Mesendoderm (in vitro differentiated cells): ENCODE measurements at regions not wholly inside any gene's neighbourhood (a gene's known extent, or its start where the extent isn't known, plus 50 kb on each side); places are given as distances from the start of the nearest gene placed in this dataset.

ENCODE experiments used
- DNase-seq: peaks from one replicate; pipeline ENCODE4 v3.0.0; 2013
- H2AK5ac ChIP-seq: 2 replicates; pipeline ENCODE4 v1.6.1; 2013; ENCODE audit warnings: low read length, inconsistent platforms
- H2BK120ac ChIP-seq: 2 replicates; pipeline ENCODE4 v1.6.1; 2013; ENCODE audit warnings: low read depth, mild to moderate bottlenecking, low read length, moderate library complexity, mixed read lengths
- H2BK15ac ChIP-seq: replicated peaks from 2 replicates; pipeline ENCODE4 v1.6.1; 2013; ENCODE audit warnings: low read depth, mild to moderate bottlenecking, moderate library complexity
- H2BK5ac ChIP-seq: 2 replicates; pipeline ENCODE4 v1.6.1; 2013; ENCODE audit warnings: low read length, inconsistent platforms
- H3K18ac ChIP-seq: 2 replicates; pipeline ENCODE4 v1.6.1; 2013; ENCODE audit warnings: mild to moderate bottlenecking, low read length, mixed read lengths
- H3K23ac ChIP-seq: one replicate; pipeline ENCODE4 v1.6.1; 2013; ENCODE audit warnings: low read length
- H3K27ac ChIP-seq: 2 replicates; pipeline ENCODE4 v1.5.1; 2013; ENCODE audit warnings: low read depth, mild to moderate bottlenecking, inconsistent platforms, low read length, moderate library complexity
- H3K27me3 ChIP-seq: 2 replicates; pipeline ENCODE4 v1.6.1; 2013; ENCODE audit warnings: low read length, control low read depth, mild to moderate bottlenecking, inconsistent platforms; ENCODE audit not compliant: insufficient read depth, poor library complexity
- H3K36me3 ChIP-seq: 2 replicates; pipeline ENCODE4 v1.6.1; 2013; ENCODE audit warnings: low read length, inconsistent platforms; ENCODE audit not compliant: control insufficient read depth, insufficient read depth
- H3K4ac ChIP-seq: one replicate; pipeline ENCODE4 v1.6.1; 2013; ENCODE audit warnings: low read depth, mild to moderate bottlenecking, low read length, moderate library complexity
- H3K4me1 ChIP-seq: 2 replicates; pipeline ENCODE4 v1.6.1; 2013; ENCODE audit warnings: low read depth, low read length, inconsistent platforms; ENCODE audit not compliant: control insufficient read depth
- H3K4me2 ChIP-seq: 2 replicates; pipeline ENCODE4 v1.6.1; 2013; ENCODE audit warnings: low read length
- H3K4me3 ChIP-seq: 2 replicates; pipeline ENCODE4 v1.5.1; 2013; ENCODE audit warnings: mild to moderate bottlenecking, low read length
- H3K56ac ChIP-seq: one replicate; pipeline ENCODE4 v1.6.1; 2013; ENCODE audit warnings: low read length
- H3K79me1 ChIP-seq: 2 replicates; pipeline ENCODE4 v1.6.1; 2013; ENCODE audit warnings: low read length, inconsistent platforms
- H3K79me2 ChIP-seq: 2 replicates; pipeline ENCODE4 v1.6.1; 2013; ENCODE audit warnings: mild to moderate bottlenecking, low read length; ENCODE audit not compliant: control insufficient read depth, insufficient read depth
- H3K9ac ChIP-seq: 2 replicates; pipeline ENCODE4 v1.6.1; 2013; ENCODE audit warnings: low read length, inconsistent platforms
- H4K5ac ChIP-seq: one replicate; pipeline ENCODE4 v1.6.1; 2013; ENCODE audit warnings: low read length
- H4K8ac ChIP-seq: one replicate; pipeline ENCODE4 v1.6.1; 2013; ENCODE audit warnings: low read depth, mild to moderate bottlenecking, control low read depth, low read length, moderate library complexity
- WGBS: extraction: QIAGEN DNeasy Blood & Tissue Kit; methylation state at CpG from one replicate; pipeline ENCODE4 v1.1.7; 2013; ENCODE audit warnings: low lambda C conversion rate, missing lambda C conversion rate; ENCODE audit not compliant: insufficient coverage; ENCODE audit errors: extremely low coverage; 5-methylcytosine and 5-hydroxymethylcytosine counted together

- H3K4me3 ChIP-seq = no peak overlapping the region
- no peaks in the 10 kb centered on the region for H3K4me1 ChIP-seq
- H3K36me3 ChIP-seq = no peaks in the 10 kb centered on the region
- no peak overlapping the region for H3K56ac ChIP-seq
- no peak overlapping the region for H3K18ac ChIP-seq
- WGBS = no CpG with 5 or more reads among the region's 3 CpGs
- no peaks in the 10 kb centered on the region for H3K79me1 ChIP-seq
- H3K9ac ChIP-seq = no peak overlapping the region
- no peak overlapping the region for H3K4me2 ChIP-seq
- no peak overlapping the region for H4K5ac ChIP-seq
- H3K23ac ChIP-seq = no peak overlapping the region
- no peaks in the 10 kb centered on the region for H3K79me2 ChIP-seq
- DNase-seq = no peak
- no peak overlapping the region for H4K8ac ChIP-seq
- no peak overlapping the region for H2AK5ac ChIP-seq
- no peak overlapping the region for H3K27ac ChIP-seq
- H2BK15ac ChIP-seq = no peak overlapping the region
- H3K4ac ChIP-seq = no peak overlapping the region
- H2BK5ac ChIP-seq = no peak overlapping the region
- no peak overlapping the region for H2BK120ac ChIP-seq
- H3K27me3 ChIP-seq = no peaks in the 10 kb centered on the region
These were observed 49.9 kb downstream of the CNTN3 start for GRCh38 chr3:74564560-74564959.

- Histone ChIP-seq H3K36me3 (no peaks in the 10 kb centered on the region), H2AK5ac (no peak overlapping the region), H3K79me1 (no peaks in the 10 kb centered on the region), H3K79me2 (no peaks in the 10 kb centered on the region), H3K4ac (no peak overlapping the region), H3K23ac (no peak overlapping the region), H2BK15ac (no peak overlapping the region), H3K56ac (no peak overlapping the region), H3K9ac (no peak overlapping the region), H4K5ac (no peak overlapping the region), H3K27ac (no peak overlapping the region), H3K18ac (no peak overlapping the region), H2BK5ac (no peak overlapping the region), H3K4me1 (no peaks in the 10 kb centered on the region), H4K8ac (no peak overlapping the region), H3K4me2 (no peak overlapping the region), H2BK120ac (no peak overlapping the region), H3K4me3 (no peak overlapping the region), H3K27me3 (no peaks in the 10 kb centered on the region)
- WGBS = no CpG with 5 or more reads among the region's 8 CpGs
- no peak for DNase-seq
These were observed 51.7 kb downstream of the CNTN3 start for GRCh38 chr3:74562558-74563269.

- no CpG with 5 or more reads among the region's 2 CpGs for WGBS
- H3K27me3 ChIP-seq = no peaks in the 10 kb centered on the region
- H3K9ac ChIP-seq = no peak overlapping the region
- no peaks in the 10 kb centered on the region for H3K36me3 ChIP-seq
- no peak overlapping the region for H2BK5ac ChIP-seq
- no peak overlapping the region for H3K4me2 ChIP-seq
- H3K18ac ChIP-seq = no peak overlapping the region
- H3K23ac ChIP-seq = no peak overlapping the region
- H2BK120ac ChIP-seq = no peak overlapping the region
- H3K56ac ChIP-seq = no peak overlapping the region
- no peaks in the 10 kb centered on the region for H3K4me1 ChIP-seq
- H2AK5ac ChIP-seq = no peak overlapping the region
- no peaks in the 10 kb centered on the region for H3K79me2 ChIP-seq
- DNase-seq = no peak
- no peak overlapping the region for H3K27ac ChIP-seq
- H3K4me3 ChIP-seq = no peak overlapping the region
- H3K79me1 ChIP-seq = no peaks in the 10 kb centered on the region
- no peak overlapping the region for H4K5ac ChIP-seq
- no peak overlapping the region for H4K8ac ChIP-seq
- H2BK15ac ChIP-seq = no peak overlapping the region
- no peak overlapping the region for H3K4ac ChIP-seq
These were observed 52.6 kb downstream of the CNTN3 start for GRCh38 chr3:74561881-74562280.

- Histone ChIP-seq H3K4ac (no peak overlapping the region), H2AK5ac (no peak overlapping the region), H3K79me1 (no peaks in the 10 kb centered on the region), H3K9ac (no peak overlapping the region), H3K27ac (no peak overlapping the region), H3K56ac (no peak overlapping the region), H3K36me3 (no peaks in the 10 kb centered on the region), H4K8ac (no peak overlapping the region), H3K27me3 (no peaks in the 10 kb centered on the region), H3K79me2 (no peaks in the 10 kb centered on the region), H2BK120ac (no peak overlapping the region), H2BK5ac (no peak overlapping the region), H3K23ac (no peak overlapping the region), H3K18ac (no peak overlapping the region), H3K4me3 (no peak overlapping the region), H3K4me2 (no peak overlapping the region), H4K5ac (no peak overlapping the region), H3K4me1 (no peaks in the 10 kb centered on the region), H2BK15ac (no peak overlapping the region)
- no CpG with 5 or more reads among the region's 5 CpGs for WGBS
- DNase-seq = peak; percentile 11
These were observed 55.2 kb downstream of the CNTN3 start for GRCh38 chr3:74559261-74559660.

GRCh38 chr3:74550686-74551085 lies 63.8 kb downstream of the CNTN3 start:
- no peak overlapping the region for H4K5ac ChIP-seq
- no peak overlapping the region for H3K18ac ChIP-seq
- no peak overlapping the region for H3K56ac ChIP-seq
- H2BK120ac ChIP-seq = no peak overlapping the region
- H2BK5ac ChIP-seq = no peak overlapping the region
- H3K9ac ChIP-seq = no peak overlapping the region
- H2AK5ac ChIP-seq = no peak overlapping the region
- no peak overlapping the region for H3K27ac ChIP-seq
- no CpG with 5 or more reads among the region's 3 CpGs for WGBS
- no peak overlapping the region for H4K8ac ChIP-seq
- no peaks in the 10 kb centered on the region for H3K79me1 ChIP-seq
- no peak overlapping the region for H3K4ac ChIP-seq
- H3K4me3 ChIP-seq = no peak overlapping the region
- no peaks in the 10 kb centered on the region for H3K79me2 ChIP-seq
- no peak overlapping the region for H3K4me2 ChIP-seq
- no peak overlapping the region for H2BK15ac ChIP-seq
- no peaks in the 10 kb centered on the region for H3K36me3 ChIP-seq
- no peak for DNase-seq
- no peaks in the 10 kb centered on the region for H3K4me1 ChIP-seq
- H3K23ac ChIP-seq = no peak overlapping the region
- no peaks in the 10 kb centered on the region for H3K27me3 ChIP-seq

- Histone ChIP-seq H2BK15ac (no peak overlapping the region), H4K5ac (no peak overlapping the region), H3K27me3 (no peaks in the 10 kb centered on the region), H3K79me2 (no peaks in the 10 kb centered on the region), H3K4ac (no peak overlapping the region), H3K9ac (no peak overlapping the region), H3K18ac (no peak overlapping the region), H3K79me1 (no peaks in the 10 kb centered on the region), H2BK120ac (no peak overlapping the region), H3K4me2 (no peak overlapping the region), H3K27ac (no peak overlapping the region), H2AK5ac (no peak overlapping the region), H3K23ac (no peak overlapping the region), H3K36me3 (no peaks in the 10 kb centered on the region), H3K56ac (no peak overlapping the region), H3K4me3 (no peak overlapping the region), H2BK5ac (no peak overlapping the region), H3K4me1 (no peaks in the 10 kb centered on the region), H4K8ac (no peak overlapping the region)
- WGBS = no CpG with 5 or more reads among the region's 4 CpGs
- DNase-seq = no peak
These were observed 68.0 kb downstream of the CNTN3 start for GRCh38 chr3:74546426-74546825.
